CD14-positive monocyte (primary cell): ENCODE measurements at regions not wholly inside any gene's neighbourhood (a gene's known extent, or its start where the extent isn't known, plus 50 kb on each side); places are given as distances from the start of the nearest gene placed in this dataset.

Source experiments
- DNase-seq, 3 donors: peaks; one replicate each; pipeline ENCODE4 v3.0.0-alpha.2; 2011 to 2022
- H2AFZ ChIP-seq: 2 replicates; pipeline ENCODE4 v1.6.0; 2012; ENCODE audit warnings: mild to moderate bottlenecking, low read depth, low read length, inconsistent platforms; ENCODE audit not compliant: insufficient read depth, poor library complexity, severe bottlenecking
- H3K27ac ChIP-seq, 2 donors: 1 replicate in 1 of 2; 2 replicates in 1 of 2; pipeline ENCODE4 v1.5.1; 2012 to 2013; ENCODE audit warnings: low read length in 2 of 2, control low read depth in 1 of 2, inconsistent platforms in 1 of 2, low read depth in 1 of 2, mild to moderate bottlenecking in 1 of 2
- H3K27me3 ChIP-seq, 2 donors: one replicate each; pipeline versions ENCODE4 v1.6.0 to v1.6.1; 2011 to 2013; ENCODE audit warnings: low read length in 2 of 2; ENCODE audit not compliant: control insufficient read depth in 2 of 2, insufficient read depth in 2 of 2
- H3K36me3 ChIP-seq, 2 donors: replicated peaks in 1 of 2; 1 replicate in 1 of 2; 2 replicates in 1 of 2; pipeline versions ENCODE4 v1.5.1 to v1.6.1; 2012 to 2013; ENCODE audit warnings: low read length in 2 of 2, control low read depth in 1 of 2, inconsistent platforms in 1 of 2, mild to moderate bottlenecking in 1 of 2; ENCODE audit not compliant: insufficient read depth in 2 of 2, control insufficient read depth in 1 of 2
- H3K4me1 ChIP-seq, 2 donors: 1 replicate in 1 of 2; 2 replicates in 1 of 2; pipeline versions ENCODE4 v1.5.1 to v1.6.1; 2012 to 2013; ENCODE audit warnings: low read length in 2 of 2, control low read depth in 1 of 2, inconsistent platforms in 1 of 2, mild to moderate bottlenecking in 1 of 2, moderate library complexity in 1 of 2; ENCODE audit not compliant: insufficient read depth in 2 of 2, control insufficient read depth in 1 of 2
- H3K4me2 ChIP-seq: replicated peaks from 2 replicates; pipeline ENCODE3; 2012; ENCODE audit warnings: low read length, moderate library complexity, mild to moderate bottlenecking; ENCODE audit not compliant: poor library complexity, severe bottlenecking; ENCODE audit errors: extremely low read depth
- H3K4me3 ChIP-seq, 3 experiments: fragments of 200-600 bp in 1 of 3; sonication (generic) in 1 of 3; replicated peaks in 1 of 3; 1 replicate in 2 of 3; 2 replicates in 1 of 3; pipeline ENCODE4 v1.5.1; 2011 to 2013; ENCODE audit warnings: low read length in 3 of 3, mild to moderate bottlenecking in 3 of 3, control low read depth in 2 of 3, low read depth in 2 of 3, inconsistent platforms in 1 of 3, moderate library complexity in 1 of 3
- H3K79me2 ChIP-seq: 2 replicates; pipeline ENCODE4 v1.6.0; 2012; ENCODE audit warnings: mild to moderate bottlenecking, control low read depth, inconsistent platforms, low read length, moderate library complexity; ENCODE audit not compliant: insufficient read depth
- H3K9ac ChIP-seq: 2 replicates; pipeline ENCODE4 v1.6.0; 2017; ENCODE audit warnings: low read length, mild to moderate bottlenecking; ENCODE audit not compliant: insufficient read depth, poor library complexity, severe bottlenecking
- H3K9me3 ChIP-seq, 2 donors: replicated peaks in 1 of 2; 1 replicate in 1 of 2; 2 replicates in 1 of 2; pipeline versions ENCODE4 v1.5.1 to v1.6.1; 2012 to 2013; ENCODE audit warnings: low read length in 2 of 2, control low read depth in 1 of 2; ENCODE audit not compliant: control insufficient read depth in 1 of 2, insufficient read depth in 1 of 2
- H4K20me1 ChIP-seq: 2 replicates; pipeline ENCODE4 v1.6.0; 2012; ENCODE audit warnings: mild to moderate bottlenecking, low read length, control low read depth, moderate library complexity; ENCODE audit not compliant: insufficient read depth
- H3K27ac Mint-ChIP-seq, 7 donors: one replicate each; pipeline ENCODE4 v1.8.0; 2020; ENCODE audit warnings: mild to moderate bottlenecking in 7 of 7, mixed read lengths in 7 of 7, moderate library complexity in 6 of 7, inconsistent platforms in 2 of 7
- H3K27me3 Mint-ChIP-seq, 3 donors: one replicate each; pipeline ENCODE4 v1.8.0; 2021 to 2022; ENCODE audit warnings: low read depth in 3 of 3, mild to moderate bottlenecking in 3 of 3, mixed read lengths in 3 of 3, moderate library complexity in 3 of 3, inconsistent platforms in 1 of 3
- H3K36me3 Mint-ChIP-seq, 2 donors: one replicate each; pipeline ENCODE4 v1.8.0; 2020; ENCODE audit warnings: mixed read lengths in 2 of 2, inconsistent platforms in 1 of 2, mild to moderate bottlenecking in 1 of 2
- H3K4me1 Mint-ChIP-seq: one replicate; pipeline ENCODE4 v1.8.0; 2020; ENCODE audit warnings: mild to moderate bottlenecking, mixed read lengths
- H3K4me3 Mint-ChIP-seq, 2 donors: one replicate each; pipeline ENCODE4 v1.8.0; 2020; ENCODE audit warnings: mild to moderate bottlenecking in 2 of 2, mixed read lengths in 2 of 2, moderate library complexity in 1 of 2
- H3K9me3 Mint-ChIP-seq, 7 donors: one replicate each; pipeline ENCODE4 v1.8.0; 2020 to 2022; ENCODE audit warnings: mixed read lengths in 7 of 7, mild to moderate bottlenecking in 6 of 7, moderate library complexity in 6 of 7, inconsistent platforms in 2 of 7
- CTCF ChIP-seq: fragments of 200-600 bp; IDR thresholded peaks from one replicate; pipeline ENCODE4 v1.8.0; 2022; ENCODE audit warnings: antibody characterized with exemption, mild to moderate bottlenecking
- WGBS: methylation state at CpG from one replicate; pipeline ENCODE4 v1.1.5; 2013; ENCODE audit warnings: missing lambda C conversion rate; ENCODE audit not compliant: insufficient coverage; 5-methylcytosine and 5-hydroxymethylcytosine counted together
- intact Hi-C, 2 donors: fragments of 100-400 bp; cut with micrococcal nuclease; formaldehyde crosslinking; loops; one replicate each; pipeline versions ENCODE4 v1.15.0 to v1.15.1; 2023

GRCh38 chr12:126219139-126219538 is 1153.9 kb downstream of the AACS start:
- H4K20me1 ChIP-seq: no peaks in the 10 kb centered on the region
- H3K27me3 ChIP-seq: no peaks in the 10 kb centered on the region
- H3K27ac Mint-ChIP-seq: no peak overlapping the region
- H3K4me1 ChIP-seq: no peaks in the 10 kb centered on the region
- no peak overlapping the region for H2AFZ ChIP-seq
- WGBS: 57% methylated on average over 1 of the region's 2 CpGs
- H3K36me3 ChIP-seq: no peaks in the 10 kb centered on the region
- no peaks in the 10 kb centered on the region for H3K27me3 Mint-ChIP-seq
- H3K9ac ChIP-seq: no peak overlapping the region
- peaks cover 0 to 5% (median 0%) of the 10 kb centered on the region in 7 donors for H3K9me3 Mint-ChIP-seq
- H3K36me3 Mint-ChIP-seq: no peaks in the 10 kb centered on the region
- no peaks in the 10 kb centered on the region for H3K79me2 ChIP-seq
- H3K9me3 ChIP-seq: peaks cover 0 to 3% of the 10 kb centered on the region in 2 donors
- no peak overlapping the region for H3K4me3 Mint-ChIP-seq
- H3K27ac ChIP-seq: no peak overlapping the region
- no peak for DNase-seq
- no peak for TF ChIP-seq CTCF
- no peaks in the 10 kb centered on the region for H3K4me1 Mint-ChIP-seq
- H3K4me3 ChIP-seq: no peak overlapping the region
- intact Hi-C loops: no loop called here
- H3K4me2 ChIP-seq: no peak overlapping the region

GRCh38 chr12:126219654-126220279 is 1154.5 kb downstream of the AACS start:
- intact Hi-C loops: no loop called here
- 82% methylated on average over 4 of the region's 6 CpGs for WGBS
- H3K4me3 Mint-ChIP-seq: no peak overlapping the region

More at GRCh38 chr12:126219654-126220279, 1154.5 kb downstream of the AACS start:
- H3K36me3 Mint-ChIP-seq: no peaks in the 10 kb centered on the region
- no peaks in the 10 kb centered on the region for H3K27me3 ChIP-seq
- H3K4me2 ChIP-seq: no peak overlapping the region
- H3K36me3 ChIP-seq: no peaks in the 10 kb centered on the region
- H3K4me3 ChIP-seq: no peak overlapping the region
- no peak overlapping the region for H3K27ac Mint-ChIP-seq
- H3K9me3 ChIP-seq: peaks cover 0 to 3% of the 10 kb centered on the region in 2 donors
- no peaks in the 10 kb centered on the region for H4K20me1 ChIP-seq
- no peaks in the 10 kb centered on the region for H3K4me1 ChIP-seq
- H3K9me3 Mint-ChIP-seq: peaks cover 0 to 5% (median 0%) of the 10 kb centered on the region in 7 donors
- TF ChIP-seq CTCF: no peak
- H3K27me3 Mint-ChIP-seq: no peaks in the 10 kb centered on the region
- no peak overlapping the region for H2AFZ ChIP-seq
- H3K79me2 ChIP-seq: no peaks in the 10 kb centered on the region
- no peak overlapping the region for H3K27ac ChIP-seq
- H3K9ac ChIP-seq: no peak overlapping the region
- H3K4me1 Mint-ChIP-seq: no peaks in the 10 kb centered on the region
- no peak for DNase-seq
